ENCODE measurements at regions not wholly inside any gene's neighbourhood (a gene's known extent, or its start where the extent isn't known, plus 50 kb on each side); places are given as distances from the start of the nearest gene placed in this dataset.

- Histone ChIP-seq H3K4me3 (ENCODE audit: low read depth in 1 of 3, low read length in 3 of 3) (no peak overlapping the region), H3K9me3 (ENCODE audit: control insufficient read depth in 4 of 4, low read length in 3 of 4) (no peaks in the 10 kb centered on the region), H3K27ac (ENCODE audit: low read depth in 1 of 2, low read length in 2 of 2) (no peak overlapping the region), H3K4me1 (ENCODE audit: control insufficient read depth in 4 of 4, insufficient read depth in 4 of 4, low read length in 3 of 4) (peaks cover 0 to 2% (median under 1%) of the 10 kb centered on the region in 4 donors), H3K36me3 (ENCODE audit: control insufficient read depth in 4 of 4, insufficient read depth in 3 of 4, low read depth in 1 of 4, low read length in 3 of 4) (no peaks in the 10 kb centered on the region), H3K27me3 (ENCODE audit: control insufficient read depth in 4 of 4, insufficient read depth in 4 of 4, low read length in 3 of 4) (no peaks in the 10 kb centered on the region), H3K9ac (ENCODE audit: low read depth in 1 of 2, low read length in 2 of 2) (no peak overlapping the region)
- 71% methylated on average over 3 of the region's 3 CpGs for WGBS
- DNase-seq (ENCODE audit: low spot score): no peak
- no peak for TF ChIP-seq SP1 (IDR thresholded peaks at IDR 0.05)
Observed at GRCh38 chr7:41628901-41629300, 74.0 kb downstream of the INHBA start.

DNA sequence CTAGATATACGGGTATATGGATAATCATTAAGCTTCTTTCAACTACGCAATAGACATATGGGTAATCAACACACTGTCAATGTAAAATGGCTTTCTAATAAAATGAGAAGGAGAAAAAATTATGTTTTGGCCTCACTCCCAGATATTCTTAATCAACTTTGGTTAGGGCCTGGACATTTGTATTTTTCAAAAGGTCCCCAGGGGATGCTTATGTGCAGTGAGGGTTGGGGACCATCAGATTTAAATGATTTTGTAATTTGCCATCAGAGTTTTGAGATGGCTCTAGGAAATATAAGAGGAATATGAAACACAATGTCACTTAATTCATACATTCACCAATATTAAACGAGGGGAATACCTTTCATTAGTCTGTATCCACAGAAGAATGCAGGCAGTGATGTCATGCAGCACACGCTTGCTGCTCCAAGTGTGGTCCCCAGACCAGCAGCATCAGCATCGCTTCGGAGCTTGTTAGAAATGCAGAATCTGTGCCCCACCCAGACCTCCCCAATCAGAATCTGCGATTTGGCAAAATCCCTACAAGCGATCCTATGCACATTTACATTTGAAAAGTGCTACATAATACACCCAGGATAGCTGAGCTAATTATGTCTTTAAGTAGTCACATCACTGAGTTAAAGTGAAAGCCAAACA is 75.1 kb downstream of the INHBA start:
- Histone ChIP-seq H3K36me3 (ENCODE audit: control insufficient read depth in 4 of 4, insufficient read depth in 3 of 4, low read depth in 1 of 4, low read length in 3 of 4) (no peaks in the 10 kb centered on the region), H3K9me3 (ENCODE audit: control insufficient read depth in 4 of 4, low read length in 3 of 4) (no peaks in the 10 kb centered on the region), H3K4me1 (ENCODE audit: control insufficient read depth in 4 of 4, insufficient read depth in 4 of 4, low read length in 3 of 4) (no peaks in the 10 kb centered on the region), H3K9ac (ENCODE audit: low read depth in 1 of 2, low read length in 2 of 2) (no peak overlapping the region), H3K27me3 (ENCODE audit: control insufficient read depth in 4 of 4, insufficient read depth in 4 of 4, low read length in 3 of 4) (no peaks in the 10 kb centered on the region), H3K27ac (ENCODE audit: low read depth in 1 of 2, low read length in 2 of 2) (no peak overlapping the region), H3K4me3 (ENCODE audit: low read depth in 1 of 3, low read length in 3 of 3) (no peak overlapping the region)
- WGBS: 75% methylated on average over 8 of the region's 8 CpGs
- TF ChIP-seq YY1 (IDR thresholded peaks at IDR 0.05) (no peak), RAD21 (IDR thresholded peaks at IDR 0.05) (no peak), GABPA (IDR thresholded peaks at IDR 0.05 in 1 of 2, conservative IDR thresholded peaks at IDR 0.05 in 1 of 2) (no peak), REST (IDR thresholded peaks at IDR 0.05) (no peak), RXRA (IDR thresholded peaks at IDR 0.05) (no peak), CTCF (IDR thresholded peaks at IDR 0.05; ENCODE audit: low read depth, low read length, missing input control) (no peak), ZBTB33 (IDR thresholded peaks at IDR 0.05) (no peak), MAX (IDR thresholded peaks at IDR 0.05) (no peak), FOXA1 (IDR thresholded peaks at IDR 0.05) (no peak), HNF4G (IDR thresholded peaks at IDR 0.05) (no peak), HNF4A (conservative IDR thresholded peaks at IDR 0.05) (no peak)
- TF ChIP-seq, protein P1, sequence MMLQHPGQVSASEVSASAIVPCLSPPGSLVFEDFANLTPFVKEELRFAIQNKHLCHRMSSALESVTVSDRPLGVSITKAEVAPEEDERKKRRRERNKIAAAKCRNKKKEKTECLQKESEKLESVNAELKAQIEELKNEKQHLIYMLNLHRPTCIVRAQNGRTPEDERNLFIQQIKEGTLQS (IDR thresholded peaks at IDR 0.05): no peak
- no peak for DNase-seq (ENCODE audit: low spot score)

Data from liver (tissue), 8 donors.